NCI-H2171 treated with DMSO at 0.1 percent for 48 hours (cell line): ENCODE measurements at regions not wholly inside any gene's neighbourhood (a gene's known extent, or its start where the extent isn't known, plus 50 kb on each side); places are given as distances from the start of the nearest gene placed in this dataset.
A peak's percentile ranks its signal among the peaks of the same experiment; 100 is the strongest.

ENCODE experiments used
- DNase-seq: peaks from one replicate; lab custom pipeline; 2025; lab: John Stamatoyannopoulos, UW

DNA sequence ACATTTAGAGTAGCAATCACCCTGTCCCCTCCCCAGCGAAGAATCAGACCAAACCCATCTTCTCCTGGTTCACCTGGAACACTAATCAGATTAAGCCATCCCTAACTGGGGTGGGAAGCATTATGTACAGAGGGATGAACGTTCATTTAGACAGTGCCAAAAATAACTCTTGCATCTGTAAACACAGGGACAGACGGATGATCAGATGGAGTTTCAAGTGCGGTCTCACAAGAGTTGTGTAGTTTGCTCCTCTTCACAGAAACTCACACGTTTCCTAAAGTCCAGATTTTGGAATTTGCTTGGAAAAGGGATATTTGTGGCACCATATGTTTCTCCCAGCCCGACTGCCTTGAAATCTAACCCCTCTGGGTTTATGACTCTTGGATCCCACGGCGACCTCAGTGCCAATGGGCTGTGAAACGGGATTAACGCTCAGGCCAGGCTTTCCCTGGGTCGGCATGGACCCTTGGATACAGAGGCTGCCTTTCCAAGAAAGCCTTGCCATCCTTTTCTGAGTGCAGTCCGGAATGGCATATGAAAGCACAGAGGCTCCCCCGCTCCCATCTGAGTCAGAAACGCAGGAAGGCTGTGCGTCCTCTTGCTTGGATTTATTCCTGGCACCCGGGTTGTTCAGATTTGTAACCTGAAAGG is 293.2 kb upstream of the HABP2 start:
- DNase-seq: peak; percentile 9

- peak; percentile 40 for DNase-seq
These were observed 291.7 kb upstream of the HABP2 start for GRCh38 chr10:113261161-113261560.

GRCh38 chr10:113261611-113262091 is 291.2 kb upstream of the HABP2 start:
- DNase-seq: no peak

DNA sequence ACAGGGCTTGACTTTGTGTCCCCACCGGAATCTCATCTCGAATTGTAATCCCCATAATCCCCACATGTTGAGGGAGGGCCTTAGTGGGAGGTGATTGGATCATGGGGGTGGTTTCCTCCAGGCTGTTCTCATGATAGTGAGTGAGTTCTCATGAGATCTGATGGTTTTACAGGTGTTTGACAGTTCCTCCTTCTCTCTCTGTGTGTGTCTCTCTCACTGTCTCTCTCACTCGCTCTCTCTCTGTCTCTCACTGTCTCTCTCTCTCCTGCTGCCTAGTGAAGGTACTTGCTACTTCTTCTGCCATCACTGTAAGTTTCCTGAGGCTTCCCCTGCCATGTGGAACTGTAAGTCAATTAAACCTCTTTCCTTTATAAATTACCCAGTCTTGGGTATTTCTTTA is 289.8 kb upstream of the HABP2 start:
- no peak for DNase-seq

GRCh38 chr10:113264333-113265131 is 288.3 kb upstream of the HABP2 start:
- no peak for DNase-seq

DNA sequence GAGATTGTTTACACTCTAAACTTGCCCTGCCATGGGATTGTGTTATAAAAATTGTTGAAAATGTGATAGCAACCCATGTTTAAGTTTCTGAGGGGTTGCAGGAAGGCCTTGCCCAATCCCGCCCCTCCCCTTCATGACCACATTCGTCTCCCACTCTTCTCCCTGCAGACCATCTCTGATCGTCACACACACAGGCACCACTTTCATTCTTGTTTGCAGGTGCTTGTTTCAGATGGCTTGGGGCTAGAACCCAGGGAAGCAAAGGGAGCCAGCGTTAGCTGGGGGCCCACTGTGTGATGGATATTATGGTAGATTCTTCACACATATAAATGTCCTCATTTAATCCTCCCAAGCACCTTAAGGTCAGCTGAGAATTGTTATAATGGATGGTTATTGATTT is 286.7 kb upstream of the HABP2 start:
- no peak for DNase-seq

DNA sequence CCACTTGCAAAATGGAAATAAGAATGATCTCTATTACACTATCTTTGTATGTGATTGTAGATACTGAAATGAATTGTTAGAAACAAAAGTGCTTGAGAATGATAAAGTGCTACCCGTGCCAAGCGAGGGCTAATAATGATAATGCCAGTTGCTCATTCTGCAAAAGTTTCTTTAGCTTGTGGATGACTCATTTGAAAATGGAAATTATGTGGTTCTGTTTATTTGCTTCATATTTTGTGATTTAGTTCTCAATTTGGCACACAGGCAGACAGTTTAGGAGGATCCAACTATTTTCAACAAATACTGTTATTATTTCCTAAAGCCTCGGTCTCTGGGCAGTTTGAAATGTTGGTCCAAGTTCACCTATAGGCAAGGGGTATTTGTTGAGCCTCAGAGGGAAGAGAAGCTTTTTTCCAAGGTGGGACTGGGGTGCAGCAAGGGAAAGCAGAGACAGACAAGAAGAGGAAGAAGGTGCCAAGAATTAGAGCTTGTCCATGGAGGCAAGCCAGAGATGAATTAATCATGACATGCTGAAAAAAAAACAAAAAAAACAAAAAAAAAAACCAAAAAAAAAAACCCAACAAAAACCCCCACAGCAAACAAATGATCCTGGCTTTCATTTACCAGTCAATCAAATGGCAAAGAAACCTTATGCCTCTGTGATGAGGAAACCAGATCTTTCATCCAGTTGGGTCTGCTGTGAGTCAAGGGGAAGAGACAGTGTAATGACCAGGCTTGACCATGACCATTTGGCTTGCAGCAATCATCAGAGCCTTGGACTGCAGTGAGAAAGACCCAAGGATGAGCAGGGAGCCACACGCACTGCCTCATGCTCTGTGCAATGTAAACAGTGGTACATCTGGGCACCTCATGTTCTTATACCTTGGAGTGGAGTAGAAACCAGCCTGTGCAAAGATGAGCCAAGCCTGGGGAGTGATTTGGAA is 285.0 kb upstream of the HABP2 start:
- DNase-seq: no peak

GRCh38 chr10:113269333-113269732 is 283.5 kb upstream of the HABP2 start:
- DNase-seq: no peak

GRCh38 chr10:113272511-113272910 is 280.3 kb upstream of the HABP2 start:
- no peak for DNase-seq

DNA sequence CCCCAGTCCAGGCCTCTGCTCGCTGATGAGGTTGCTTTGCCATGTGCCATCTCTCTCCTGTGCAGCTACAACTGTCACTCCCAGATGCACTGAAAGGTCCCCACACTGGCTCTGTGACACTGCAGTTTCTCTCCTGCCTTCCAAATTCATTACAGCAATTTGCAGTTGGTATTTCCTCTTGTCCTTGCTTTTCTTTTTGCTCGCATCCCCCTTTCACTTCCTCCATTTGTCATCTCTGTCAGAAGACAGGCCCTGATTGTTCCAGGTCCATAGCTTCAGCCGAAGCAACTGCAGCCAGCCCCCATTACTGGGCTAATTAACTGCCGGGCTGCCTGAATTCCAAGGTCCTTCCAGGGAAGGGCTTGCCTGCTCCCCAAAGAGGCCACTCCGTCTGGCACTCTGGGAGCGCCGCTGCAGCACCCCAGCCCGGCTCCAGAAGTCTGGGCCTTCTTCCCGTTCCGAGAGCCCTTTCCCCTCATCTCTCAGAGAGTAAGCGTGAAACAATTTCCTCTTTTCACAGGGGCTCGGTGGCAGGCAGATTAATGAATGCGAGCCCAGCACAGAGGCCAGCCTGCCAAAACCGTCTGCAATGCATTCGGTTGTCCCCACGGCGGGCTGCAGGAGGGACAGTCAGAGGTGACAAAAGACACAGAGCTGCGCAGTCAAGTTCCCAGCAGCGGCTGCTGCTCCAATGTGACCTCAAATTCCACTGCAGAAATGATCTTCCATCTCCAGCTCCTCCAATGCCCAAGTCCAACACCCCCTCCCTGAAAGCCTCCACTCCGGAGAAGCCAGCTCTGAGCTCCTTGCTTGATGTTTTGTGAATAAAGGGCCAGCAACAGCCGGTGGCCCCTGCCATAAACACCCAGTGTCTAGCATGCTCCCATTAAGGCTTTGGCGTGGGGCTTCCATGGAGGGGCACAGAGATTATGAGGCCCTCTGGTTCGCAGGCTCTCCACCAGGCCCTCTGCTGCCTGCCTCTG is 279.4 kb upstream of the HABP2 start:
- no peak for DNase-seq

DNA sequence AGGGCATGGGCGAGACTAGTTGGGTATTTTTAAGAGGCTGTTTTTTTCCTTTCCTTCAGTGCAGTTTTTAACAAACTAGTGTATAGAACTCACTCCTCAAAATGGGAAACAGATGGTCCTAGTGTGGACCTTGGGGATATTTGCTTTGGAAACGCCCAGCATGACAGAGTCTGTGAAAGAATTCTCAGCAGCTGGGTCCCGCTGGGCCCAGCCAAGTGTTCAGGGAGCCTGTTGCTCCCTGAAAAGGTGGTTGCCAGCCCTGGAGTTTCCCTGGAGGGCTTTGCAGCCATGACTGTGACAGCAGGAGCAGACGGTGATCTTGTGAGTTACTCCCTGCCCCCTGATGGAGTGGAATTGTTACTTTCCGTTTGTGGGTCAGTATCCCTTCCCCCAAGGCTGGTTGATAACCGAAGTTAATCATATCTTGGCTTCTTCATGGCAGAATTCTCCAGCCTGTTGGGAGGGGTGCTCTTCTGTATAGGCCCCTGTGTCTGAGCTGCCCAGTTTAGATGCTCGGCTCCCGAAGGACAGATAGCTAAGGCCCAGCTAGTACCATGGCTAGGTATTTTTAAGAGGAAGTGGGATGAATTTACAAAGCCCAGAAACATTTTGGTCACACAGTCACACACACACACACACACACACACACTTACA is 278.6 kb upstream of the HABP2 start:
- DNase-seq: peak; percentile 47

DNA sequence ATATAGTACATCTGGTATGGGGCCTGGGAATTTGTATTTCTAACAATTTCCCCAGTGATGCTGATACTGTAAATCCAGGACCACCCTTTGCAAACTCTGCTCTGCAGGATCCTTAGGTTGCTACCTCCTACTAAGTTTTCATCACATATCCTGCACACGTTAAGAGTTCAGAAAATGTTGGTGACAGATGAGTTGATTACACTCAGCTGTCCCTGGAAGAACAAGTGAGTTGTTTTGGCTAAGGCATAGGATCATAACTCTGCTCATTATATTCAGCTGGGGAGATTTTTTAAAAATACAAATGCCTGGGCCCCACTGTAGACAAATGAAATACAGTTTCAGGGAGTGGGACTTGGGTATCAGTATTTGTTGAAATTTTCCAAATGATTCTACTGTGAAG is 274.6 kb upstream of the HABP2 start:
- DNase-seq: no peak

GRCh38 chr10:113278664-113279063 is 274.2 kb upstream of the HABP2 start:
- no peak for DNase-seq

DNA sequence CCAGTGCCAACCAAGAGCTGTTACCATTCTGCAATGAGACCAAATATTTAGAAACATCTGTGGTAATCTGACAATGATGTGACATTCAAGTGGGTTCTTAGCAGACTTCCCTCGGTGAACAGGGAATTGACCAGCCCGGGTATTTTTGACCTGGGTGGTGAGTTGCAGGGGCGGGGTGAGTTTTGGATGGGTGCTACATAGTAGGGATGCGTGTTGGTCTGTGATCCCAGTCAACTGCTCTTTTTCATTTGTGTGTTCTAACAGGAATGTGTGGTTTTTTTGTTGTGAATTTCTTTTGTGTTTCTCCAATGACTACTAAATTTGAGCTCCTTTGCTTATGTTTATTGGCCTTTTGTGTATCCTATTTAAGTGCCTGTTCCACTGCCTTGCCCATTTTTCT is 273.6 kb upstream of the HABP2 start:
- DNase-seq: no peak

- no peak for DNase-seq
These were observed 270.3 kb upstream of the HABP2 start for GRCh38 chr10:113282564-113282963.

DNA sequence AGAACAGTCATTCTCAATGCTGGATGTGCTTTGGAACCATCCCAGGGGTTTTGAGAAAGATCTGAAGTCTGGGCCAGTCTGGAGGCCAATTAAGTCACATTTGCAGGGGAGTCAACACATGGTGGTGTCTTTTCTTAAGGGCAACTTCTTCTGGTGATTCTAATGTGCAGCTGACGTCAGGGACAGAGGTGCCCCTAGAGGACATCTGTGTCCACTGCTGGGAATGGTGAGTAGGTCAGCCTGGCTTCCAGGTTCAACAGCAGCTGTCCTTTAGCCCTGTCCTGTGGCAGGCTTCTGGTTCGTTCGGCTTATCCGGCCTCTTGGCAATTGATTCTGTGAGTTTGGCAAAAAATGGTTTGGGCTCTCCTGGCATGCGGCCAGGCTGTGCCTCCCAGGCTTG is 269.7 kb upstream of the HABP2 start:
- DNase-seq: no peak

- DNase-seq: no peak
These were observed 268.2 kb upstream of the HABP2 start for GRCh38 chr10:113284635-113285034.

GRCh38 chr10:113285305-113285704 is 267.5 kb upstream of the HABP2 start:
- DNase-seq: peak; percentile 3

GRCh38 chr10:113287592-113287991 is 265.3 kb upstream of the HABP2 start:
- DNase-seq: no peak

DNA sequence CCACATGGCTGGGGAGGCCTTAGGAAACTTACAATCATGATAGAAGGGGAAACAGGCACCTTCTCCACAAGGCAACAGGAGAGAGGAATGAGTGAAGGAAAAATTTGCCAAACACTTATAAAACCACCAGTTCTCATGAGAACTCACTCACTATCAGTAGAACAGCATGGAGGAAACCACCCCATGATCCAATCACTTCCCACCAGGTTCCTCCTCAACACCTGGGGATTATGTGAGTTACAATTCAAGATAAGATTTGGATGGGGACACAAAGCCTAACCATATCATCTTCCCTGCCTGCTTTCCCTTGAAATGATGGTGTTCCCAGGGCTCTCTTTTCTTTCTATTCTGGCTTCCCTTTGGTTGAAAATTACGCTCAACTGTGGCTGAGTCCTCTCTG is 262.7 kb upstream of the HABP2 start:
- no peak for DNase-seq

DNA sequence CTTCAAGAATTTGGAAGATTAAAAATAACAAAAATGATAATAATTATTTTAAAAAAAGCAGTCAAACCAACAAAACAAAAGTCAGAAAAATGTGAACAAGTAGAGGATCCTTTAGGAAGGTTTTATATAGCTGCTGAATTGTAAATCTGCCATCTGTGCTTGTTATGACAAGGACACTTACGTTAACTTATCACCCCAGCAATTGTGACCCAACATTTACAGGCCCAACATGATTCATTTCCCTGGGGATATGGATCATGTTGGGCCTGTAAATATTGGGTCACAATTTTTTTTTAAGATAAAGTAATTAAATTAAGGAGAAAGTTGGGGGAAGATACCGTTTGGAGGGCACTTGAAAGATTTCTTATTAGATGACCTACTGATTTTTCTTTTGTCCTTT is 261.4 kb upstream of the HABP2 start:
- no peak for DNase-seq
